ENCODE measurements at regions not wholly inside any gene's neighbourhood (a gene's known extent, or its start where the extent isn't known, plus 50 kb on each side); places are given as distances from the start of the nearest gene placed in this dataset.

- no peaks in the 10 kb centered on the region for H3K36me3 Mint-ChIP-seq
- H3K4me1 Mint-ChIP-seq = peaks cover 6% of the 10 kb centered on the region
- peaks cover 3% of the 10 kb centered on the region for H3K27me3 Mint-ChIP-seq (ENCODE audit: insufficient read depth, low read depth)
- Histone ChIP-seq H3K9me3 (ENCODE audit: low read depth) (no peaks in the 10 kb centered on the region), H3K4me1 (peaks cover 9% of the 10 kb centered on the region), H2AFZ (replicated peaks) (no peak overlapping the region), H3K4me2 (no peak overlapping the region), H3K27ac (no peak overlapping the region), H3K36me3 (no peaks in the 10 kb centered on the region), H4K20me1 (ENCODE audit: low read depth) (no peaks in the 10 kb centered on the region), H3K79me2 (ENCODE audit: low read depth) (no peaks in the 10 kb centered on the region), H3K9ac (no peak overlapping the region), H3F3A (ENCODE audit: low read depth) (no peaks in the 10 kb centered on the region), H3K27me3 (no peaks in the 10 kb centered on the region), H3K4me3 (no peak overlapping the region)
- no peak overlapping the region for H3K27ac Mint-ChIP-seq
- TF ChIP-seq EZH2phosphoT487 (IDR thresholded peaks at IDR 0.05) = no peak
- no peak for TF ChIP-seq EZH2 (IDR thresholded peaks at IDR 0.05)
- no peak for TF ChIP-seq CTCF (IDR thresholded peaks at IDR 0.05)
- no peaks in the 10 kb centered on the region for H3K9me3 Mint-ChIP-seq
- no peak for DNase-seq (ENCODE audit: low spot score)
- H3K4me3 Mint-ChIP-seq = no peak overlapping the region
Observed at GRCh38 chr10:9299966-9300365, 1245.5 kb downstream of the GATA3 start.

GRCh38 chr10:9301148-9301547 lies 1246.7 kb downstream of the GATA3 start:
- Histone ChIP-seq H3F3A (ENCODE audit: low read depth) (no peaks in the 10 kb centered on the region), H3K79me2 (ENCODE audit: low read depth) (no peaks in the 10 kb centered on the region), H2AFZ (replicated peaks) (no peak overlapping the region), H4K20me1 (ENCODE audit: low read depth) (no peaks in the 10 kb centered on the region), H3K4me1 (peaks cover 9% of the 10 kb centered on the region), H3K27me3 (no peaks in the 10 kb centered on the region), H3K27ac (no peak overlapping the region), H3K36me3 (no peaks in the 10 kb centered on the region), H3K4me3 (no peak overlapping the region), H3K9me3 (ENCODE audit: low read depth) (no peaks in the 10 kb centered on the region), H3K9ac (no peak overlapping the region), H3K4me2 (no peak overlapping the region)
- Mint-ChIP-seq H3K4me1 (peaks cover 6% of the 10 kb centered on the region), H3K4me3 (no peak overlapping the region), H3K36me3 (no peaks in the 10 kb centered on the region), H3K27me3 (ENCODE audit: insufficient read depth, low read depth) (peaks cover 4% of the 10 kb centered on the region), H3K27ac (no peak overlapping the region), H3K9me3 (no peaks in the 10 kb centered on the region)
- DNase-seq (ENCODE audit: low spot score) = no peak
- TF ChIP-seq CTCF (IDR thresholded peaks at IDR 0.05) (peak; percentile 46), EZH2phosphoT487 (IDR thresholded peaks at IDR 0.05) (no peak), EZH2 (IDR thresholded peaks at IDR 0.05) (no peak)

- H3K79me2 ChIP-seq (ENCODE audit: low read depth) = no peaks in the 10 kb centered on the region
- TF ChIP-seq EZH2phosphoT487 (IDR thresholded peaks at IDR 0.05) (no peak), EZH2 (IDR thresholded peaks at IDR 0.05) (no peak), CTCF (IDR thresholded peaks at IDR 0.05) (no peak)
Observed at GRCh38 chr10:9301554-9301953, 1247.1 kb downstream of the GATA3 start.

More at GRCh38 chr10:9301554-9301953, 1247.1 kb downstream of the GATA3 start:
- no peak overlapping the region for H3K4me3 Mint-ChIP-seq
- no peaks in the 10 kb centered on the region for H3K9me3 Mint-ChIP-seq
- no peaks in the 10 kb centered on the region for H3K36me3 ChIP-seq
- no peaks in the 10 kb centered on the region for H3F3A ChIP-seq (ENCODE audit: low read depth)
- no peak for DNase-seq (ENCODE audit: low spot score)
- H3K27ac ChIP-seq = no peak overlapping the region
- no peaks in the 10 kb centered on the region for H4K20me1 ChIP-seq (ENCODE audit: low read depth)
- no peak overlapping the region for H2AFZ ChIP-seq (replicated peaks)
- H3K4me1 Mint-ChIP-seq = peaks cover 6% of the 10 kb centered on the region
- H3K4me3 ChIP-seq = no peak overlapping the region
- H3K4me2 ChIP-seq = no peak overlapping the region
- no peaks in the 10 kb centered on the region for H3K27me3 ChIP-seq
- peaks cover 9% of the 10 kb centered on the region for H3K4me1 ChIP-seq
- no peak overlapping the region for H3K27ac Mint-ChIP-seq
- no peaks in the 10 kb centered on the region for H3K36me3 Mint-ChIP-seq
- H3K27me3 Mint-ChIP-seq (ENCODE audit: insufficient read depth, low read depth) = peaks cover 4% of the 10 kb centered on the region
- no peaks in the 10 kb centered on the region for H3K9me3 ChIP-seq (ENCODE audit: low read depth)
- H3K9ac ChIP-seq = no peak overlapping the region

Data from neural progenitor cell (in vitro differentiated cells).